AG04450 (cell line): ENCODE measurements at regions not wholly inside any gene's neighbourhood (a gene's known extent, or its start where the extent isn't known, plus 50 kb on each side); places are given as distances from the start of the nearest gene placed in this dataset.

Experiments
- CTCF ChIA-PET: fragments of 300-600, 350-600 bp; formaldehyde crosslinking; extraction: SDS; loops from one replicate; lab custom pipeline; 2022; ENCODE audit warnings: antibody characterized with exemption, inconsistent platforms; lab: Charles Lee
- POLR2A ChIA-PET: fragments of 350-600 bp; formaldehyde crosslinking; extraction: SDS; loops from one replicate; lab custom pipeline; 2021; ENCODE audit warnings: antibody characterized with exemption, inconsistent platforms; lab: Yijun Ruan, JAX
- DNase-seq: peaks from one replicate; pipeline ENCODE4 v3.0.0-alpha.2; 2011; ENCODE audit warnings: low read depth, low spot score
- H3K27ac ChIP-seq: one replicate; pipeline ENCODE4 v1.5.1; 2012; ENCODE audit warnings: low read depth, low read length, control low read depth
- H3K27me3 ChIP-seq: one replicate; pipeline ENCODE4 v1.6.0; 2012; ENCODE audit warnings: low read length; ENCODE audit not compliant: control insufficient read depth, insufficient read depth
- H3K4me3 ChIP-seq: 2 replicates; pipeline ENCODE4 v1.5.1; 2011; ENCODE audit warnings: mild to moderate bottlenecking, low read depth, low read length, control low read depth
- H3K9me3 ChIP-seq: 2 replicates; pipeline ENCODE4 v1.5.1; 2012; ENCODE audit warnings: low read length; ENCODE audit not compliant: control insufficient read depth, insufficient read depth
- CTCF ChIP-seq: IDR thresholded peaks from 2 replicates; pipeline ENCODE4 v1.5.1; 2011; ENCODE audit warnings: low read depth, low read length, control low read depth, inconsistent platforms

GRCh38 chr4:178823673-178824295 lies 1381.5 kb upstream of the AGA start:
- no peak for DNase-seq
- Histone ChIP-seq H3K4me3 (no peak overlapping the region), H3K9me3 (no peaks in the 10 kb centered on the region), H3K27me3 (no peaks in the 10 kb centered on the region), H3K27ac (no peak overlapping the region)
- POLR2A ChIA-PET, result no interaction called here
- CTCF ChIA-PET, result no interaction called here
- TF ChIP-seq CTCF, result no peak

- ChIA-PET POLR2A (no interaction called here), CTCF (no interaction called here)
- TF ChIP-seq CTCF, result no peak
- Histone ChIP-seq H3K9me3 (no peaks in the 10 kb centered on the region), H3K4me3 (no peak overlapping the region), H3K27me3 (no peaks in the 10 kb centered on the region), H3K27ac (no peak overlapping the region)
- DNase-seq, result no peak
Measured at GRCh38 chr4:178836865-178837264, 1394.6 kb upstream of the AGA start.

GRCh38 chr4:178838776-178839175 lies 1396.5 kb upstream of the AGA start:
- DNase-seq, result no peak
- no peak overlapping the region for H3K4me3 ChIP-seq
- no peaks in the 10 kb centered on the region for H3K9me3 ChIP-seq
- POLR2A ChIA-PET, result no interaction called here
- no peak overlapping the region for H3K27ac ChIP-seq
- TF ChIP-seq CTCF, result no peak
- CTCF ChIA-PET, result no interaction called here
- H3K27me3 ChIP-seq, result no peaks in the 10 kb centered on the region

- TF ChIP-seq CTCF, result no peak
- no peaks in the 10 kb centered on the region for H3K9me3 ChIP-seq
- no peak overlapping the region for H3K27ac ChIP-seq
- DNase-seq, result no peak
- no peak overlapping the region for H3K4me3 ChIP-seq
- ChIA-PET CTCF (no interaction called here), POLR2A (no interaction called here)
- H3K27me3 ChIP-seq, result no peaks in the 10 kb centered on the region
Measured at GRCh38 chr4:178856139-178856800, 1414.0 kb upstream of the AGA start.

- no peak for TF ChIP-seq CTCF
- no peak for DNase-seq
- CTCF ChIA-PET, result no interaction called here
- Histone ChIP-seq H3K27me3 (no peaks in the 10 kb centered on the region), H3K9me3 (no peaks in the 10 kb centered on the region), H3K4me3 (no peak overlapping the region), H3K27ac (no peak overlapping the region)
- POLR2A ChIA-PET, result no interaction called here
Measured at GRCh38 chr4:178871476-178871875, 1429.2 kb upstream of the AGA start.
